ENCODE measurements at regions not wholly inside any gene's neighbourhood (a gene's known extent, or its start where the extent isn't known, plus 50 kb on each side); places are given as distances from the start of the nearest gene placed in this dataset.

DNA sequence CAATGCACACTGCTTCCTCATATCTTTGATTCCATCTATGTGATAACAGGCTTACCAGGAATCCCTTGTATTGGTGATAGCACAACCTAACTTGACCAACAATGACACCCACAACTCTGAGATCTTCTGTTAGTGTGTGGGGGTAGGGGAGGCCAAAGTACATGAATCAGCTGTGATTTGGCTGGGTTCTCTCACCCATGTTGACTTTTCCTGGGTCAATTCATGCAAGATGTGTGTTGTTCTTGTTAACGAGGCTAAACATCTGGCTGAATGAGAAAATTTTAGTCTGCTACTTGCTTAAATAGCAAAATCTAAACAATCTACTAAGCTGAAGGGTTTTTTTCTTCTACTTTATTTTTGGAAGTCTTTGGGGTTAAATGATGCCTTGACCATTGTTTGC lies 341.2 kb upstream of the SLC14A2 start:
- no peak for DNase-seq

- DNase-seq, result no peak
Observed at GRCh38 chr18:45275367-45276113, 339.7 kb upstream of the SLC14A2 start.

DNA sequence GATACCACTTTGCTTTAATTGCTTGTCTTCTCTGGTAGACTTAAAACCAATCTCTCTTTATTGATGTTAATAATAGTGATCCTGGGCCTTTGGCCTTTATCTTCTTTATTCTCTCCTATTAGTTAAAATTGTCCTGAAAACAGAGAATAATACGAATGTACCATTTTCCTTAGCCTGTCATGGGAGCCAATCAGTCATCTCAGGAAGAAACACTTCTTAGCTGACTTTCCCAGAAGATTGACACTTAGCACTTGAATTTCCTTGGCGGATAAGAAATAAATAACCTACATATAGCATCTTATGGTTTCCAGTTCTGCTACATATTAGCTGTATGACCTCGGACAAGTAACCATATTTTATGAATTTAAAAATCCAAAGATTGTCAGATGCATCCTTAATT lies 338.4 kb upstream of the SLC14A2 start:
- no peak for DNase-seq

GRCh38 chr18:45277908-45278307 lies 337.4 kb upstream of the SLC14A2 start:
- no peak for DNase-seq

- no peak for DNase-seq
Observed at GRCh38 chr18:45280481-45281276, 334.6 kb upstream of the SLC14A2 start.

GRCh38 chr18:45282101-45282812 lies 333.0 kb upstream of the SLC14A2 start:
- DNase-seq, result no peak

GRCh38 chr18:45284174-45284573 lies 331.1 kb upstream of the SLC14A2 start:
- DNase-seq, result no peak

DNA sequence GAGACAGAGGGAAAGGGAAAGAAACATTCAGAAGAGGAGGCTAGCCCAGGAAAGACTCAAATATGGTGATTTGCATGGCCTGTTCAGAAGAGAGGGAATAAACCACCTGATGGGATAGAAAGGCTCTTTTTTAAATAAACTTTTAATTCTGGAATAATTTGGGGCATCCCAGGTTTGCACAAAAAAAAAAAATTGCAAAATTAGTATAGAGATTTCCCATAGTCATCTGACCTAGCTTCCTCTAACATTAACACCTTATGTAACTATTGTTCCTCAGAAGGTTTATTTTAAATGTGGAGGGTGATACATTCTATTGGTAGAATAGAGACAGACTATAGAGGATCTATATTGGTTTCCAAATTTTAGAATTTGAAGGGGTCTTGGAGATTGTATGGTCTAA lies 330.4 kb upstream of the SLC14A2 start:
- no peak for DNase-seq

DNA sequence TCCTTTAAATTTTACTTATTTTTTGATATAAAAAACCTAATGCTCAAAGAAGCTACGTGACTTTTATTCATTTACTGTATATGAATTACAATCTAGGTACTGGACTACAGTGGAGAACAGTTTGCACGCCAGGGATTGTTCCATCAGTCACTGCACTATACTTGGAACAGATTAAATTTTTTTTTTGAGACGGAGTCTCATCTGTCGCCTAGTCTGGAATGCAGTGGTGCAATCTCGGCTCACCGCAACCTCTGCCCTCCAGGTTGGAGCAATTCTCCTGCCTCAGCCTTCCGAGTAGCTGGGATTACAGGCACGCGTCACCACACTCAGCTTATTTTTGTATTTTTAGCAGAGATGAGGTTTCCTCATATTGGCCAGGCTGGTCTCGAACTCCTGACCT lies 330.0 kb upstream of the SLC14A2 start:
- DNase-seq, result no peak

DNA sequence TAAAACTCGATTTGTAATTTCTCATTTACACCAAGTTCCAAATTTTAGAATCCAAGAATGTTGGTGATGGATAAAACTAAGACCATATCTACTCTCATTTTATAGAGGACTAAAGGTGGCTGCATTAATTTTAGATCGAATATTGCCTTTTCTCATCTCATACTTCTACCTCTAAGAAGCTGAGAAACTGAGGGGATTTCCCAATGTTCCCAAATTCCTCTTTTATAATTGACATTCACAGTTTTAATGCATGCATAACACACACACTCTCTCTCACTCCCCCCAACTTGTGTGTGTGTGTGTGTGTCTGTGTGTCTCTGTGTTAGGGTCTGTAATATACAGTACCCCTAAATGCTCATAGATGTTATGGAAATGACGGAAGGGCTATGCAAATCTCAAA lies 328.8 kb upstream of the SLC14A2 start:
- DNase-seq, result no peak

DNA sequence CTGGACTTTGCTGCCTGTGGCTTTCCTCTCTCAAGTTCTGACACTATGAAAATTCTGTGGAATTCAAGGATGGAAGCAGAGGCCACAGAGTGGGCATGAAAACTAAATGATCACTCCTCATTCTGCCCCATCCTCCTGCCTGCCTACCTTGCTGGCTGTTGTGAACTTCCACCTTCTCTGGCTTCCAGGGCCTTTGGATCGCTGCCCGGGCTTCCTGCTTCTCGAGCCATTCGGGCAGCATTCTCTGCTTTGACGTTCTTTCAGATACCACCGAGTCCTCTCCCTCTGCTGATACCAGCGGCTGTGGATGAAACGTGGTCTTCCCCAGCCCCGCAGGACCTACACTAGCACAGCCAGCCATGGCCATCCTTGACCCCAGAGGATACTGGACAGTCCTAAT lies 327.7 kb upstream of the SLC14A2 start:
- DNase-seq, result no peak

DNA sequence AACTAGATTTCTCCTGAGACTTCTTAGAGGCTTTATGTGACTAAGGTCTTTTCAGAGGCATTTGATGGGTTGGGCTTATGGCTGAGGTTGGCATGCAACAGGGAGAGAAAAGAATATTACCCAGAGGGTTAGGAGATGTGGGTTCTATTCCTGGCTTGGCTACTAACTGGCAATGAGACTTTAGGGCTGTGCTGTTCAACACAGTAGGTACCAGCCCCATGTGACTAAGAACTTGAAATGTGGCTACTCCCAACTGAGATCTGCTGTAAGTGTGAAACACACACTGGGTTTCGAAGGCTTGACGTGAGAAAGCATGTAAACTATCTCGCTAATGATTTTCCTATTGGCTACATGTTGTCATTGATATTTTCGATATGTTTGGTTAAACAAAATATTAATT lies 324.9 kb upstream of the SLC14A2 start:
- DNase-seq, result no peak

GRCh38 chr18:45291621-45292615 lies 323.4 kb upstream of the SLC14A2 start:
- DNase-seq, result no peak

DNA sequence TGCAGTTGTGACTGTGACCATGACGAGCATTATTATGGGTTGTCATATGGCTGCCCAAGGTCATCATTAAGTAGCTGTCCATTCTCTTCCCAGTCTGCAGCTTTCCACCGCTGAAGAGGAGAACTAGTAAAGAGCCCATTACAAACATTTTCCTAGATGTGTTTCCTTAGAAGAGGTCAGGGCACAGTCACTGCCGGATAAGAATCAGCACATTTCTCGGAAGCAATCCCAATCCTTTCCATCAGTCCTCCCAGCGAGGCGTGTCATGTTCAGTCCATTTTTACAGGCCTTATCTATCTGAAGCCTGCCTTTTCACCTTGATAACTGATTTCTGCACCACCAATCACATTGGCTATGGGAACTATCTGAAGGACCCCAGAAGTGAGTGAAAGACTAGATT lies 319.9 kb upstream of the SLC14A2 start:
- no peak for DNase-seq

DNA sequence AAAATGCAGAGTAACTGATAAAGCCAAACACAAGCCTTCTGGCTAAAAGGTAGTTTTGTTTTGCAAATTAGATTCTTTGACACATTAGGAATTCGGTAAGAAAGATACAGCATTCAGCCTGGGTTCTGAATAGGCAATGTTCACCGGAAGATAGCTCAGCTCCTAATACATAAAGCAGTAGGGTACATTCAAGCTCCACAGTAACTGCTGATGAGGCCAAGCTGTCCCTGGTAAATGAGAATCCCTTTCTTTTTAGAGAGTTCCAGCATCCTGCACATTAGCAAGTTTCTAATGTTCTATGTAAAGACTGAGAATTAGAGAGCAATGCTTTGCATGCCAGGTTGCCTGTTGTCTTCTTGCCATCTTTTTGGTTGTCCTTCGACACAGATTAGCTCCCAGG lies 316.3 kb upstream of the SLC14A2 start:
- DNase-seq, result no peak

GRCh38 chr18:45303026-45303425 lies 312.2 kb upstream of the SLC14A2 start:
- no peak for DNase-seq

DNA sequence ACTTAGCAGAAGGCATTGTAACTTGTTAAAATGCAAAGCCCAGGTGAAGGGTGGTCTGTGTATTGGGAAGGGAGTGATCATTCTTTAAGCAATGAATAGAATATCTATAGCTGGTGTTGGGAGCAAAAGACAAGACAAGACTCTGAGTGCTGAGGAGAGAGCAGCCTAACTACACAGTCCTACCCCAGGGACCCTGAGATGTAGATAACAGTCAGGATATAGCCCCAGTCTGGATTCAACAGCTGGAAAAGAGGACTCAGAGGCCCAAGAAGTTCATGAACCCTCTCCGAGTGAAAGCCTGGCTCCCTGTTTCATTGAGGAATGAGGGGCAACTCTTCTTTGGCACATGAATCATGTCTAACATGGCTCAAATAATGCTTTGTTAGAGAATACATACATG lies 310.7 kb upstream of the SLC14A2 start:
- no peak for DNase-seq

DNA sequence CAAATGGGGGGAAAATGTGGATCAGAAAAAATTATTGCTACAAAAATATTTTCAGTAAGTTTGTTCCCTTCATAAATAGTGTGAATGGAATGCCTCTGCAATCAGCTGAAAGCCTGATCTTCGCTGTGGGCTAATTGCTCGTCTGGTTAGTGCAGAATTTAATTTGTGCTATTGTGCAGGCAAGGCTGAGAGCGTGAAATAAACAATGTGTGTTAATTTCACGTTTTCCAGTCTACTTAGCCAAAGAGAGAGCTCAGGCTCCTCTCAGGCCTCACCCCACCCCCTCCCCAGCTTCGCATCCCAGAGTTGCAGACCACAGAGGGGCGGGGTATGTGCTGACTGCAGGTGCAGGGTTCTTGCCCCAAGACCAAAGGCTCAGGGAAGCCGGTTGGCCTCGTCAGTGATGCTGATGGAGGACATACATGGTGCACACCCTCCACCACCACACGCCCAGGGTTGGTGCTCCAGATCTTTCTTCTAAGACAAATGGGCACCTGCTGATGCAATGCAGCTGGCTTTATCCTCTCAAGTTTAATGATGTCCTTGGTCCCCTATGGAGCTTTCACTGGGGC lies 302.6 kb upstream of the SLC14A2 start:
- no peak for DNase-seq

DNA sequence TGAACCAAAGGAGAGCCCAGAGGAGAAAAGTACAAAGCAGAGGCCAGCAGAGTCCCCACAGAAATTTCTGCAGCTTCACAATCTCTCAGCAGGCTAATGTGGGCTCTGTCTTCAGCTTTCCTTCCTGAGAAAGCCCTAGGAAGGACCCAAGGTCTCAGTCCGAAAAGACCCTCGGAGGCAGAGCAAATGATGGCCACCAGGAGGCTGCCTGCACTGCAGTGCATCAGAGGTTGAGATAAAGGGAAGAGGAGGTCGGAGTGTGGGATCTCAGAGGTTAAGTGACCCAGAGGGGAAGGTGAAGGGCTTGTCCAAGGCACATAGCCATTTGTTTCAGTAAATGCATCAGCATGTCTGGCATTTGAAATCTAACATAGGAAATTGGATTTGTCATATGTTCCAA lies 299.1 kb upstream of the SLC14A2 start:
- no peak for DNase-seq

DNA sequence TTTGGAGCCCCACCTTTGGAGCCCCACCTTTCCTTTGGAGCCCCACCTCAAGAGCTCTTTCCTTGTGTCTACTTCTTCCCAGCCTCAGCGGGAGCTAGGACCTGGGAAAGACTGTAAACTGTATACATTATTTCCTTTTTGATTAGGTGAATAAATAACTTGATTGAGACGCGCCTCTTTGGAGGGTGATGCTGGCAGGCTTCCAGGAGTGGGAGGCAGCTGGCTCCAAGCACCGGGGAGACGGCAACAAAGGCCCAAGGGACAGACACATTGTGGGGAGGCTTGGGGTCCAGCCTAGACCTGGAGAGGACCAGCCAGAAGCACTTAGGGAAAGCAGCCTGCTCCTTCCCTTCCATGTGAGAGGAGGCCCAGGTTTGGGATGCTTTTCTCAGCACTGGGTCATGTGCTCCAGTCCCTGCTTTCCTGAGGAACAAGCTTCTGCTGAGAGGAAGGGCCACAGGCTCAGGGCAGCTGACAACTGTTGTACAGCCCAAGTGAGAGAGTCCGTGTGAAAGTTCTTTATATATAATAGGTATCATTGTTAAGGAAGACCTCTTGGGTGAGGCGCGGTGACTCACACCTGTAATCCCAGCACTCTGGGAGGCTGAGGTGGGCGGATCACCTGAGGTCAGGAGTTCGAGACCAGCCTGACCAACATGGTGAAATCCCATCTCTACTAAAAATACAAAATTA lies 297.2 kb upstream of the SLC14A2 start:
- no peak for DNase-seq

DNA sequence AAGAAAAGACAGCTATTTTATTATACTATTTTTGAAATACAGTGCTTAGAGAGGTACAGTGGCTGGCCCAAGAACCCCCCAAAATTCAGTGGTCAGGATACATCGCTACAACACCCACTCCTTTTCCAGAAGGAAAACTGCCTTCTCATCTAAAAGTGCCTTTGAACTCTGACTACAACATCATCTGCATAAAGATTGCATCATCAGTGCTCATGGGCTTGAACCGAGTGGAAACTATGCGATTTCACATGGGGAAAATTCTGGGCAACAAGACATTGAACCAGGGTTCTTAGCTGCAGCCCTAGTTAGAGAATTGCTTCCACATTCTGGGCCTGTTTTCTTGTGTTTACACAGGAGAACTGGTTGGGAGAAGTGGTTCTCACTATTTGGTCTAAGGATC lies 294.6 kb upstream of the SLC14A2 start:
- no peak for DNase-seq

DNA sequence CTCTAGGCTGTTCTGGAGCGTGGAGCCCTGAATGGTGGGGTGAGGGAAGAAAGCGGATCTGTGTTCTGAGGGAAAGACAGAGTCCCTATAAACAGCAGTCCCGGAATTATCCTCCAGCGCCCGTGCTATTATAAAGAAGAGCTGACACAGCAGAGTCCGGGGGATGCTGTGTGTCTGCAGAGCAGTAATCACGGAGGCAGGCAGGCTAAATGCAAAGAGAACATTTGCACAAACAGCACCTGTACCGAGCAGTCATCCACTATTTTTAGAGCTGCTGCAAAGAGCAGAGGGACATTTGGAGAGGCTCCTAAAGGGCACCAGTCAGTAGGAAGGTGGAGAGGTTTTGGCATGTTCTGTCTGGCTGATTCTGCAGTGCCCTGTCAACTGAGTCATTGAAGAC lies 293.8 kb upstream of the SLC14A2 start:
- no peak for DNase-seq

Data from stimulated activated CD8-positive, alpha-beta memory T cell treated with anti-CD3 and anti-CD28 coated beads, Interleukin-4, amount 100 ng/mL, for 48 hours (primary cell).